A673 (cell line): ENCODE measurements at regions not wholly inside any gene's neighbourhood (a gene's known extent, or its start where the extent isn't known, plus 50 kb on each side); places are given as distances from the start of the nearest gene placed in this dataset.

Experiments used
- CTCF ChIP-seq: fragments of 300-800, 200-600 bp; sonication (generic); conservative IDR thresholded peaks from 2 replicates; pipeline ENCODE4 v1.5.1; 2017; ENCODE audit warnings: low read depth, mild to moderate bottlenecking, antibody characterized with exemption, low read length, moderate library complexity, mixed read lengths
- EZH2 ChIP-seq: fragments of 200-600 bp; sonication (generic); IDR thresholded peaks from 2 replicates; pipeline ENCODE4 v1.6.1; 2017; ENCODE audit warnings: borderline replicate concordance, low read depth, mild to moderate bottlenecking, mixed read lengths, antibody characterized with exemption, low read length; ENCODE audit not compliant: poor library complexity, severe bottlenecking

- no peak for TF ChIP-seq EZH2
- no peak for TF ChIP-seq CTCF
Measured at GRCh38 chr20:19008497-19008896, 194.9 kb downstream of the SCP2D1 start.
